ENCODE measurements at regions not wholly inside any gene's neighbourhood (a gene's known extent, or its start where the extent isn't known, plus 50 kb on each side); places are given as distances from the start of the nearest gene placed in this dataset.

DNA sequence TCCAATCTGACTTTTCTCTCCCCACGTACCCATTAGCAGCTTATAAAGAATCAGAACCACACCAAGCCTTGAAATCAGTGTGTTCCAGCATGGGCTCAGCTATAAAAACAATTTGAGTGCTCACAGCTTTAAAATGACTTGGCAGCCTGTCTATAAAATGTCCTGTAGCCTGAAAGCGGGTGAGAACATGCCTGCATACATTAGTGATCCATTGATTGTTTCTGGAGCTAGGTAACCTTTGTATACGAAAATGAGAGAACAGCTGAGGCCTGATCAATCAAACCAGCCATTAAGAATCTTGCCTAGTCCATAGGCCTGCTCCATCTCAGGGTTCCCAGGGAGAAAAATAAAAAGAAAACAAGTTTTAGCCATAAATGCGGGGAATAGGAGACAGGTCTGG, 245.8 kb upstream of the SULF2 start:
- intact Hi-C loops (cut with micrococcal nuclease) = no loop called here
- Mint-ChIP-seq H3K27me3 (ENCODE audit: low read depth in 3 of 3) (peaks cover 2 to 18% (median 7%) of the 10 kb centered on the region in 3 donors), H3K36me3 (no peaks in the 10 kb centered on the region), H3K9me3 (peaks cover 0 to 6% (median 2%) of the 10 kb centered on the region in 7 donors), H3K4me3 (no peak overlapping the region), H3K27ac (no peak overlapping the region), H3K4me1 (no peaks in the 10 kb centered on the region)
- Histone ChIP-seq H3K27ac (ENCODE audit: low read depth in 1 of 2, low read length in 2 of 2) (no peak overlapping the region), H3K4me2 (replicated peaks; ENCODE audit: extremely low read depth, low read length, poor library complexity, severe bottlenecking) (no peak overlapping the region), H3K4me1 (ENCODE audit: control insufficient read depth in 1 of 2, insufficient read depth in 2 of 2, low read length in 2 of 2) (no peaks in the 10 kb centered on the region), H3K9ac (ENCODE audit: insufficient read depth, low read length, poor library complexity, severe bottlenecking) (no peak overlapping the region), H3K4me3 (replicated peaks in 1 of 3; ENCODE audit: low read depth in 2 of 3, low read length in 3 of 3) (no peak overlapping the region), H3K9me3 (replicated peaks in 1 of 2; ENCODE audit: control insufficient read depth in 1 of 2, insufficient read depth in 1 of 2, low read length in 2 of 2) (no peaks in the 10 kb centered on the region), H4K20me1 (ENCODE audit: insufficient read depth, low read length) (no peaks in the 10 kb centered on the region), H3K36me3 (replicated peaks in 1 of 2; ENCODE audit: control insufficient read depth in 1 of 2, insufficient read depth in 2 of 2, low read length in 2 of 2) (no peaks in the 10 kb centered on the region), H3K79me2 (ENCODE audit: insufficient read depth, low read length) (no peaks in the 10 kb centered on the region), H3K27me3 (ENCODE audit: control insufficient read depth in 2 of 2, insufficient read depth in 2 of 2, low read length in 2 of 2) (no peaks in the 10 kb centered on the region), H2AFZ (ENCODE audit: insufficient read depth, low read depth, low read length, poor library complexity, severe bottlenecking) (no peak overlapping the region)
- 93% methylated on average over 2 of the region's 4 CpGs for WGBS (ENCODE audit: insufficient coverage)
- TF ChIP-seq, protein P1, sequence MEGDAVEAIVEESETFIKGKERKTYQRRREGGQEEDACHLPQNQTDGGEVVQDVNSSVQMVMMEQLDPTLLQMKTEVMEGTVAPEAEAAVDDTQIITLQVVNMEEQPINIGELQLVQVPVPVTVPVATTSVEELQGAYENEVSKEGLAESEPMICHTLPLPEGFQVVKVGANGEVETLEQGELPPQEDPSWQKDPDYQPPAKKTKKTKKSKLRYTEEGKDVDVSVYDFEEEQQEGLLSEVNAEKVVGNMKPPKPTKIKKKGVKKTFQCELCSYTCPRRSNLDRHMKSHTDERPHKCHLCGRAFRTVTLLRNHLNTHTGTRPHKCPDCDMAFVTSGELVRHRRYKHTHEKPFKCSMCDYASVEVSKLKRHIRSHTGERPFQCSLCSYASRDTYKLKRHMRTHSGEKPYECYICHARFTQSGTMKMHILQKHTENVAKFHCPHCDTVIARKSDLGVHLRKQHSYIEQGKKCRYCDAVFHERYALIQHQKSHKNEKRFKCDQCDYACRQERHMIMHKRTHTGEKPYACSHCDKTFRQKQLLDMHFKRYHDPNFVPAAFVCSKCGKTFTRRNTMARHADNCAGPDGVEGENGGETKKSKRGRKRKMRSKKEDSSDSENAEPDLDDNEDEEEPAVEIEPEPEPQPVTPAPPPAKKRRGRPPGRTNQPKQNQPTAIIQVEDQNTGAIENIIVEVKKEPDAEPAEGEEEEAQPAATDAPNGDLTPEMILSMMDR (IDR thresholded peaks at IDR 0.05) = no peak
- no peak for DNase-seq

DNA sequence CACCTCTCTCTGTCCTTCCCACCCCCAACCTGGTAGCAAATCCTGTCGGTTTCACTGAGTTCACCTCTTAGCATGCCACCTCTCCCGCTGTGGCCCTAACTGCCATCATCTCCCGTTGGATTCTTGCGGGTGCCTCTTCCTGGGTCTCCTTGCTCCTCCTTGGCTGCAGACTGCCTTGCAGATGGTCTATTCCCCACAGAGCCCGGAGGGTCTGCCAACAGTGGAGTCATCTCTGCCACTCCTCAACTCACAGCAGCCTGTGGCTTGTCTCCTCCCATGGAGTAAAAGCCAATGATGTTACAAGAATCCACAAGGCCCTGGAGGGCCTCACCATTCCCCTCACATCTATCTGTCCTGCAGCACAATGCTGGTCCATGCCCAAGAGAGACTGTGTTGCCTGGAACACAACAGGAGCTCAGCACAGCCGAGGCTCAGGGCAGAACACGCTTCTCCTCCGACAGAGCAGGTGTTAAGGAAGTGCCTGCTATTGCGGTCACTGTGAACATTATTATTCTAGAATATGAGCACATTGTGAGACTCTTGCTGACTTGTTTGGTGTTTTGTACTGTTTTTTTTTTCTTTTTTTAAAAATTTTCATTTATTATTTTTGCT, 241.8 kb upstream of the SULF2 start:
- no peaks in the 10 kb centered on the region for H3K79me2 ChIP-seq (ENCODE audit: insufficient read depth, low read length)
- H3K27ac ChIP-seq (ENCODE audit: low read depth in 1 of 2, low read length in 2 of 2) = no peak overlapping the region
- TF ChIP-seq, protein P1 (IDR thresholded peaks at IDR 0.05) = no peak
- no peaks in the 10 kb centered on the region for H4K20me1 ChIP-seq (ENCODE audit: insufficient read depth, low read length)
- 90% methylated on average over 5 of the region's 9 CpGs for WGBS (ENCODE audit: insufficient coverage)
- H3K9ac ChIP-seq (ENCODE audit: insufficient read depth, low read length, poor library complexity, severe bottlenecking) = no peak overlapping the region
- Mint-ChIP-seq H3K27me3 (ENCODE audit: low read depth in 3 of 3) (peaks cover 0 to 8% (median 3%) of the 10 kb centered on the region in 3 donors), H3K9me3 (peaks cover 0 to 5% (median 3%) of the 10 kb centered on the region in 7 donors), H3K4me1 (peaks cover 2% of the 10 kb centered on the region), H3K36me3 (no peaks in the 10 kb centered on the region), H3K27ac (peak overlapping the region in 1 of 7 donors; percentile 51), H3K4me3 (no peak overlapping the region)
- DNase-seq = no peak
- H3K4me1 ChIP-seq (ENCODE audit: control insufficient read depth in 1 of 2, insufficient read depth in 2 of 2, low read length in 2 of 2) = no peaks in the 10 kb centered on the region
- H2AFZ ChIP-seq (ENCODE audit: insufficient read depth, low read depth, low read length, poor library complexity, severe bottlenecking) = no peak overlapping the region
- no peak overlapping the region for H3K4me2 ChIP-seq (replicated peaks; ENCODE audit: extremely low read depth, low read length, poor library complexity, severe bottlenecking)
- no peaks in the 10 kb centered on the region for H3K36me3 ChIP-seq (replicated peaks in 1 of 2; ENCODE audit: control insufficient read depth in 1 of 2, insufficient read depth in 2 of 2, low read length in 2 of 2)
- no peaks in the 10 kb centered on the region for H3K27me3 ChIP-seq (ENCODE audit: control insufficient read depth in 2 of 2, insufficient read depth in 2 of 2, low read length in 2 of 2)
- intact Hi-C loops (cut with micrococcal nuclease) = no loop called here
- H3K9me3 ChIP-seq (replicated peaks in 1 of 2; ENCODE audit: control insufficient read depth in 1 of 2, insufficient read depth in 1 of 2, low read length in 2 of 2) = no peaks in the 10 kb centered on the region
- H3K4me3 ChIP-seq (replicated peaks in 1 of 3; ENCODE audit: low read depth in 2 of 3, low read length in 3 of 3) = no peak overlapping the region

Data from CD14-positive monocyte (primary cell).